DOHH2 (cell line): ENCODE measurements at regions not wholly inside any gene's neighbourhood (a gene's known extent, or its start where the extent isn't known, plus 50 kb on each side); places are given as distances from the start of the nearest gene placed in this dataset.

Source experiments
- H3F3A ChIP-seq: fragments of 200-600 bp; sonication (generic), shearing (Covaris generic); 2 replicates; pipeline ENCODE4 v1.6.0; 2016; ENCODE audit warnings: antibody characterized with exemption, mild to moderate bottlenecking; ENCODE audit not compliant: control insufficient read depth, insufficient read depth
- H3K27ac ChIP-seq: fragments of 200-600 bp; sonication (generic); 2 replicates; pipeline ENCODE4 v1.5.1; 2014; ENCODE audit warnings: low read depth, mild to moderate bottlenecking, low read length, moderate library complexity
- H3K27me3 ChIP-seq: fragments of 200-600 bp; sonication (generic); 2 replicates; pipeline ENCODE4 v1.6.1; 2014; ENCODE audit warnings: mild to moderate bottlenecking, low read length, mixed read lengths; ENCODE audit not compliant: control insufficient read depth
- H3K36me3 ChIP-seq: fragments of 200-600 bp; sonication (generic); 2 replicates; pipeline ENCODE4 v1.6.1; 2014; ENCODE audit warnings: mild to moderate bottlenecking, low read length, moderate library complexity, mixed read lengths; ENCODE audit not compliant: control insufficient read depth
- H3K4me1 ChIP-seq: fragments of 200-600 bp; sonication (generic); 2 replicates; pipeline ENCODE4 v1.6.1; 2014; ENCODE audit warnings: mild to moderate bottlenecking, low read length, mixed read lengths; ENCODE audit not compliant: control insufficient read depth
- H3K4me2 ChIP-seq: fragments of 200-600 bp; sonication (generic); 2 replicates; pipeline ENCODE4 v1.6.0; 2014; ENCODE audit warnings: mild to moderate bottlenecking, low read length, moderate library complexity
- H3K4me3 ChIP-seq: fragments of 200-600 bp; sonication (generic); 2 replicates; pipeline ENCODE4 v1.5.1; 2014; ENCODE audit warnings: mild to moderate bottlenecking, low read length, mixed read lengths
- H3K79me2 ChIP-seq: fragments of 200-600 bp; sonication (generic); 2 replicates; pipeline ENCODE4 v1.6.1; 2014; ENCODE audit warnings: mild to moderate bottlenecking, low read length, mixed read lengths; ENCODE audit not compliant: control insufficient read depth
- H3K9me2 ChIP-seq: fragments of 200-600 bp; sonication (generic); replicated peaks from 2 replicates; pipeline ENCODE4 v1.6.1; 2014; ENCODE audit warnings: mild to moderate bottlenecking, low read length, mixed read lengths; ENCODE audit not compliant: control insufficient read depth
- H3K9me3 ChIP-seq: fragments of 200-600 bp; sonication (generic); 2 replicates; pipeline ENCODE4 v1.6.1; 2014; ENCODE audit warnings: antibody characterized with exemption, low read length, mixed read lengths; ENCODE audit not compliant: control insufficient read depth, insufficient read depth
- H4K20me1 ChIP-seq: fragments of 200-600 bp; sonication (generic); 2 replicates; pipeline ENCODE4 v1.6.0; 2014; ENCODE audit warnings: low read depth, mild to moderate bottlenecking, antibody characterized with exemption, low read length, moderate library complexity; ENCODE audit not compliant: control insufficient read depth, insufficient read depth
- EZH2phosphoT487 ChIP-seq: fragments of 200-600 bp; sonication (generic); IDR thresholded peaks from 2 replicates; pipeline ENCODE4 v1.6.1; 2017; ENCODE audit warnings: borderline replicate concordance, mild to moderate bottlenecking, antibody characterized with exemption, low read length, moderate library complexity, mixed read lengths
- TF ChIP-seq, protein P1 (sequence below): fragments of 200-600 bp; sonication (generic); IDR thresholded peaks from one replicate; pipeline ENCODE4 v1.5.1; 2014; ENCODE audit warnings: antibody characterized with exemption, mild to moderate bottlenecking, low read depth, low read length; ENCODE audit not compliant: poor library complexity, severe bottlenecking

DNA sequence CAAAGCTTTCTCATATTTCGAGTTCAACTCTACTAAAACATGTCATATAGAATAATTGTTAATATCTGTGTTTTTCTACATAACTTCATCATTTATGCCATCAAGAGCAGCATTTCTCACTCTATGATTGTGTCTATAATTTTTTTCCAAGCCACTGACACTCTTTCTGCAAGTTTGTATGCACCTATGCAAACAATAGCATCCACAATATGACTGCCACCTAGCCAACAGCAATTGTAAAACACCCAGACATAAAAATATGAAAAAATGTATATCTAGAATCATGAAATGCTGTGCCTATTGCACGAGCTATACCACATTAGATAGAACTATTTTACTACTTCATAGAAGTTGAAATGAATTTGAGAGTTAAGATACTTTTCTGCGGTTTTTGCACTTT is 286.5 kb upstream of the MARCKS start:
- Histone ChIP-seq H3K4me2 (no peak overlapping the region), H3K9me3 (no peaks in the 10 kb centered on the region), H3K79me2 (no peaks in the 10 kb centered on the region), H3F3A (no peaks in the 10 kb centered on the region), H3K36me3 (no peaks in the 10 kb centered on the region), H3K4me1 (no peaks in the 10 kb centered on the region), H3K27me3 (no peaks in the 10 kb centered on the region), H3K9me2 (no peaks in the 10 kb centered on the region), H3K4me3 (no peak overlapping the region), H3K27ac (no peak overlapping the region), H4K20me1 (no peaks in the 10 kb centered on the region)
- no peak for TF ChIP-seq EZH2phosphoT487
- TF ChIP-seq, protein P1, sequence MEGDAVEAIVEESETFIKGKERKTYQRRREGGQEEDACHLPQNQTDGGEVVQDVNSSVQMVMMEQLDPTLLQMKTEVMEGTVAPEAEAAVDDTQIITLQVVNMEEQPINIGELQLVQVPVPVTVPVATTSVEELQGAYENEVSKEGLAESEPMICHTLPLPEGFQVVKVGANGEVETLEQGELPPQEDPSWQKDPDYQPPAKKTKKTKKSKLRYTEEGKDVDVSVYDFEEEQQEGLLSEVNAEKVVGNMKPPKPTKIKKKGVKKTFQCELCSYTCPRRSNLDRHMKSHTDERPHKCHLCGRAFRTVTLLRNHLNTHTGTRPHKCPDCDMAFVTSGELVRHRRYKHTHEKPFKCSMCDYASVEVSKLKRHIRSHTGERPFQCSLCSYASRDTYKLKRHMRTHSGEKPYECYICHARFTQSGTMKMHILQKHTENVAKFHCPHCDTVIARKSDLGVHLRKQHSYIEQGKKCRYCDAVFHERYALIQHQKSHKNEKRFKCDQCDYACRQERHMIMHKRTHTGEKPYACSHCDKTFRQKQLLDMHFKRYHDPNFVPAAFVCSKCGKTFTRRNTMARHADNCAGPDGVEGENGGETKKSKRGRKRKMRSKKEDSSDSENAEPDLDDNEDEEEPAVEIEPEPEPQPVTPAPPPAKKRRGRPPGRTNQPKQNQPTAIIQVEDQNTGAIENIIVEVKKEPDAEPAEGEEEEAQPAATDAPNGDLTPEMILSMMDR: no peak

GRCh38 chr6:113574147-113574546 is 283.0 kb upstream of the MARCKS start:
- TF ChIP-seq, protein P1: no peak
- no peak for TF ChIP-seq EZH2phosphoT487
- H3K36me3 ChIP-seq: no peaks in the 10 kb centered on the region
- H3K9me3 ChIP-seq: no peaks in the 10 kb centered on the region
- no peaks in the 10 kb centered on the region for H3K4me1 ChIP-seq
- H3K4me3 ChIP-seq: no peak overlapping the region
- no peaks in the 10 kb centered on the region for H3K79me2 ChIP-seq
- H3K27ac ChIP-seq: no peak overlapping the region
- no peaks in the 10 kb centered on the region for H4K20me1 ChIP-seq
- H3K27me3 ChIP-seq: no peaks in the 10 kb centered on the region
- H3K4me2 ChIP-seq: no peak overlapping the region
- no peaks in the 10 kb centered on the region for H3F3A ChIP-seq
- no peaks in the 10 kb centered on the region for H3K9me2 ChIP-seq

GRCh38 chr6:113576310-113576709 is 280.8 kb upstream of the MARCKS start:
- Histone ChIP-seq H3K79me2 (no peaks in the 10 kb centered on the region), H3K4me3 (no peak overlapping the region), H3K27ac (no peak overlapping the region), H3K27me3 (no peaks in the 10 kb centered on the region), H3K4me2 (no peak overlapping the region), H4K20me1 (no peaks in the 10 kb centered on the region), H3K9me2 (no peaks in the 10 kb centered on the region), H3K36me3 (no peaks in the 10 kb centered on the region), H3F3A (no peaks in the 10 kb centered on the region), H3K9me3 (no peaks in the 10 kb centered on the region), H3K4me1 (no peaks in the 10 kb centered on the region)
- TF ChIP-seq EZH2phosphoT487: no peak
- TF ChIP-seq, protein P1: no peak

DNA sequence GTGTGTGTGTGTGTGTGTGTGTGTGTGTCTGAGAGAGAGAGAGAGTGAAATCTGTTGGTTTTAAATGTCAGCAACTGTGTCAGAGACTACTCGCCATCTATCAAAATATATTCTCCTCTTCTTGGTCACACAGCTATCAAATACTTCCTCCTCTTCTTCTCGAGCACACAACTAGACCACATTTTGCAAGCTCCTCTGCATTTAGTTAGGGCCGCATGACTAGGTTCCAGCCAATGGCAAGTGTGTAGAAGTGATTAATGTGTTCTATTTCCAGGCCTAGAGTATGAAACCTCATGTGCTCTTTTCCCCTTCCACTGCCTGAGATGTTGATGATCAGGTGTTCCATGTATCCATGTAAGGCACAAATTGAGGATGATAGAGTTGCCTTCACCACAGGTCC is 278.5 kb upstream of the MARCKS start:
- Histone ChIP-seq H3K36me3 (no peaks in the 10 kb centered on the region), H3K79me2 (no peaks in the 10 kb centered on the region), H3K27ac (no peak overlapping the region), H3F3A (no peaks in the 10 kb centered on the region), H3K4me2 (no peak overlapping the region), H3K9me3 (no peaks in the 10 kb centered on the region), H3K27me3 (no peaks in the 10 kb centered on the region), H3K9me2 (no peaks in the 10 kb centered on the region), H3K4me1 (no peaks in the 10 kb centered on the region), H3K4me3 (no peak overlapping the region), H4K20me1 (no peaks in the 10 kb centered on the region)
- TF ChIP-seq, protein P1: no peak
- no peak for TF ChIP-seq EZH2phosphoT487
